22Rv1 (cell line): ENCODE measurements at regions not wholly inside any gene's neighbourhood (a gene's known extent, or its start where the extent isn't known, plus 50 kb on each side); places are given as distances from the start of the nearest gene placed in this dataset.

Source experiments
- CTCF ChIP-seq: fragments of 450-650 bp; IDR thresholded peaks from 2 replicates; pipeline ENCODE4 v1.5.1; 2017; ENCODE audit warnings: mild to moderate bottlenecking
- ZFX ChIP-seq: fragments of 450-650 bp; IDR thresholded peaks from 2 replicates; pipeline ENCODE4 v1.6.1; 2017; ENCODE audit warnings: antibody characterized with exemption, borderline replicate concordance

- no peak for TF ChIP-seq CTCF
- TF ChIP-seq ZFX, result no peak
Observed at GRCh38 chr13:84910423-84910822, 888.8 kb downstream of the SLITRK6 start.
